Cardiac muscle cell (in vitro differentiated cells and primary cell): ENCODE measurements at regions not wholly inside any gene's neighbourhood (a gene's known extent, or its start where the extent isn't known, plus 50 kb on each side); places are given as distances from the start of the nearest gene placed in this dataset.

Experiments used
- DNase-seq, 2 donors: peaks; one replicate each; pipeline versions ENCODE4 v3.0.0 to v3.0.0-alpha.2; 2010 to 2017; ENCODE audit warnings: low read depth in 1 of 2, low spot score in 1 of 2
- H3K27ac ChIP-seq: fragments of 200-600 bp; sonication (generic); 2 replicates; pipeline ENCODE4 v1.5.1; 2016
- H3K27me3 ChIP-seq: fragments of 200-600 bp; sonication (generic); 2 replicates; pipeline ENCODE4 v1.6.0; 2016; ENCODE audit warnings: control low read depth
- H3K36me3 ChIP-seq: fragments of 200-600 bp; sonication (generic); 2 replicates; pipeline ENCODE4 v1.5.1; 2016; ENCODE audit warnings: control low read depth
- H3K4me1 ChIP-seq: fragments of 200-600 bp; sonication (generic); 2 replicates; pipeline ENCODE4 v1.8.1; 2017; ENCODE audit warnings: low read depth, mild to moderate bottlenecking, mixed run types
- H3K4me3 ChIP-seq: fragments of 200-600 bp; sonication (generic); 2 replicates; pipeline ENCODE4 v1.5.1; 2016; ENCODE audit warnings: mild to moderate bottlenecking
- H3K9me3 ChIP-seq: fragments of 200-600 bp; sonication (generic); 2 replicates; pipeline ENCODE4 v1.5.1; 2017; ENCODE audit warnings: low read depth, mild to moderate bottlenecking, control low read depth
- TF ChIP-seq, protein P1 (sequence below): IDR thresholded peaks from 2 replicates; pipeline ENCODE4 v1.5.1; 2012; ENCODE audit warnings: low read depth, mild to moderate bottlenecking, low read length

DNA sequence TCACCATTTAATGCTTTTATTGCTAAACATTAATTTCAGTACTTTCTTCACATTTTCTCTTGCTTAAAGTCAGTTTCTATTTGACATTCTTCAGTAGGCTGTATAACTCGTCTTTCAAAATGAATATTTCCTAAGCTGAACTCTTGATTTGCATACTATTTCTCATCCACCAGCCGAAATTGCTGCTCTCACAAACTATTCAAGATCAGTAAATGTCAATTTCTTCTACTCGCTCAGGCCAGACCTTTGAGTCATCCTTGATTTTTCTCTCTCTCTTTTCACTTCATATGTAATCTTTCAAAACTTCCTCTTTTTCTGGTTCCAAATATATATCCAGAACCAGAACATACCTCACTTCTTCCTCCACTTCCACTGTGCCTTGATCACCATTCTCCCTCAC, 990.0 kb downstream of the KCNT2 start:
- Histone ChIP-seq H3K27me3 (no peaks in the 10 kb centered on the region), H3K9me3 (no peaks in the 10 kb centered on the region)
- DNase-seq = no peak

DNA sequence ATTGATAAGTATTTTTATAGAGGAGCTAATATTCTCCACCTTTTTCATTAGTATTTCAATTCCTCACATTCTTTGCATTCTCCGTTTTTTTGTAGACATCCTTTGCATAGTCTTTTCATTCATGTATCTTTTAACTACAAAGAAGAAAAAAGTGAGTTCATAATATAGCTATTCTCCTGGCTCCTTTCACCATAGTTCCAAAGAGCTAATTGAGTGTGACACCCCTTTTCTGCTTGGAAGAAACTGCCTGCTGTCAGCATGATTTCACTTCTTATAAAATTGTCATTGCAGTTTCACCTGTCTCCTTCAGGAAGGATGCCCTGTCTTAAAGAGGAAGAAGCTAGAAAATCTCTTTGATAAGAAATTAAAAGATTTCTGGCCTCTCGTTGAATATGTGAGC, 991.1 kb downstream of the KCNT2 start:
- Histone ChIP-seq H3K36me3 (no peaks in the 10 kb centered on the region), H3K27ac (no peak overlapping the region), H3K4me3 (no peak overlapping the region), H3K27me3 (no peaks in the 10 kb centered on the region), H3K4me1 (no peaks in the 10 kb centered on the region), H3K9me3 (no peaks in the 10 kb centered on the region)
- DNase-seq = no peak
- TF ChIP-seq, protein P1, sequence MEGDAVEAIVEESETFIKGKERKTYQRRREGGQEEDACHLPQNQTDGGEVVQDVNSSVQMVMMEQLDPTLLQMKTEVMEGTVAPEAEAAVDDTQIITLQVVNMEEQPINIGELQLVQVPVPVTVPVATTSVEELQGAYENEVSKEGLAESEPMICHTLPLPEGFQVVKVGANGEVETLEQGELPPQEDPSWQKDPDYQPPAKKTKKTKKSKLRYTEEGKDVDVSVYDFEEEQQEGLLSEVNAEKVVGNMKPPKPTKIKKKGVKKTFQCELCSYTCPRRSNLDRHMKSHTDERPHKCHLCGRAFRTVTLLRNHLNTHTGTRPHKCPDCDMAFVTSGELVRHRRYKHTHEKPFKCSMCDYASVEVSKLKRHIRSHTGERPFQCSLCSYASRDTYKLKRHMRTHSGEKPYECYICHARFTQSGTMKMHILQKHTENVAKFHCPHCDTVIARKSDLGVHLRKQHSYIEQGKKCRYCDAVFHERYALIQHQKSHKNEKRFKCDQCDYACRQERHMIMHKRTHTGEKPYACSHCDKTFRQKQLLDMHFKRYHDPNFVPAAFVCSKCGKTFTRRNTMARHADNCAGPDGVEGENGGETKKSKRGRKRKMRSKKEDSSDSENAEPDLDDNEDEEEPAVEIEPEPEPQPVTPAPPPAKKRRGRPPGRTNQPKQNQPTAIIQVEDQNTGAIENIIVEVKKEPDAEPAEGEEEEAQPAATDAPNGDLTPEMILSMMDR = no peak

More for the DNA sequence above, 990.0 kb downstream of the KCNT2 start:
- Histone ChIP-seq H3K36me3 (no peaks in the 10 kb centered on the region), H3K27ac (no peak overlapping the region), H3K4me1 (no peaks in the 10 kb centered on the region), H3K4me3 (no peak overlapping the region)
- TF ChIP-seq, protein P1 = no peak

DNA sequence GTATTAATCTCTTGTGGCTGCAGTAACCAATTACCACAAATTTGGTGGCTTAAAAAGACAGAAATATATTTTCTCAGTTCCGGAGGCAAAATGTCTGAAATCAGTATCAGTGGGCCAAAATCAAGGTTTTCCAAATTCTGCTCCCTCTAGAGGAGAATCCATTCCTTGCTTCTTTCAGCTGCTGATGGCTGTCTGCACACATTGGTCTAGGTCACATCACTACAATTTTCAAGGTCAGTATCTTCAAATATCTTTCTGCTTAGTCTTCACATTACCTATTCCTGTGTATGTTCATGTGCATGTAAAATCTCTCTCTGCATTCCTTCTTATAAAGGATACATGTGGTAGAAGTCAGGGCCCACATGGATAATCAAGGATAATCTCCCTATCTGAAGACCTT, 999.4 kb downstream of the KCNT2 start:
- H3K4me1 ChIP-seq = no peaks in the 10 kb centered on the region
- no peak for DNase-seq
- H3K9me3 ChIP-seq = no peaks in the 10 kb centered on the region
- no peak overlapping the region for H3K4me3 ChIP-seq
- H3K27me3 ChIP-seq = no peaks in the 10 kb centered on the region
- no peaks in the 10 kb centered on the region for H3K36me3 ChIP-seq
- H3K27ac ChIP-seq = no peak overlapping the region
- TF ChIP-seq, protein P1 = no peak

DNA sequence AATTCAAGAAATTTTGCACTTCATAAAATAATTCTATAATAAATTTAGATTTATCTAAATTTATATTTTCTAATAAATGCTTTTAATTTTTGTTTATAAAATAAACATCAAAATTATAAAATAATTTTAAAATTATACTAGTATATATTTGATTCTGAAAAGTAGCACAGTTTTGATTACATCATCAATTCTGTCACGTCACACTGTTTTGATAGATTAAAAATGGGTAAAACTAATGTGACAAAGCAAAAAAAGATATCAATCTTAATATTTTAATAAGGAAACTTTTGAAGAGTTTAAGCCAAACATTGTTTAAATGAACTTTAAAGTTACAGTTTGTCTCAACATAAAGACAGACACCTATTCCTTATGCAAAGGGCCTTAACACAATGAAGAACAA, 1001.8 kb downstream of the KCNT2 start:
- Histone ChIP-seq H3K4me1 (no peaks in the 10 kb centered on the region), H3K27me3 (no peaks in the 10 kb centered on the region), H3K9me3 (no peaks in the 10 kb centered on the region), H3K27ac (no peak overlapping the region), H3K36me3 (no peaks in the 10 kb centered on the region), H3K4me3 (no peak overlapping the region)
- no peak for DNase-seq
- TF ChIP-seq, protein P1 = no peak

DNA sequence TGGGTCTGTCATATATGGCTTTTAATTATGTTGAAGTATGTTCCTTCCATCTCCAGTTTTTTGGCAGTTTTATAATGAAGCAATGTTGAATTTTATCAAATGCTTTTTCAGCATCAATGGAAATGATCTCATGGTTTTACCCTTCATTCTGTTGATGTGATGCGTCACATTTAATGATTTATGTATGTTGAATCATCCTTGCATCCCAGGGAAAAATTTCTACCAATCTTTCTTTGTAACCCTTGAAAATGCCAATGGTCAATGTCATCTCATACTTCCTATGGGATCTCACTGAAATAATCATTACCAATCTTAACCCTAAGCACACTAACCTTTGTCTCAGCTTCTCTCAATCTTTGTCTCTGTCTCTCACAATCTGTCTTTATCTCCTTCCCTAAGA, 1004.0 kb downstream of the KCNT2 start:
- no peaks in the 10 kb centered on the region for H3K27me3 ChIP-seq
- TF ChIP-seq, protein P1 = no peak
- DNase-seq = no peak

DNA sequence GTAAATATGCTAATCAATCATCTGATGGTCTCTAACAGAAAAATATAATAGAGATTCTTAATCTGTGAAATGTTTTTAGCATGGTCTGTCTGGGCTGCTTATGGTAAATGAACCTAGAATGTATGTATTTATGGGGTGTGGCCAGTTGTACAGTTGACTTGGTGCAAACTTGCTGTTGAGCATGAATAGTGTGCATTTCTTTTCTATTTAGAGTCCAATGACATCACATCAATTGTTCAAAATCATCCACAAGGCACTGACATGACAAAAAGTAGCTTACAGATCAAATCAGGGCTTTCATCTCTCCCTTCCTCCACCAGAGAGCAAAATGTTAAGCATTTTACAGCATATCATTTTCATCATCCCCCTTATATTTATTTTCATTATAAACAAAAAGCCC, 1010.3 kb downstream of the KCNT2 start:
- Histone ChIP-seq H3K36me3 (no peaks in the 10 kb centered on the region), H3K4me1 (no peaks in the 10 kb centered on the region), H3K9me3 (no peaks in the 10 kb centered on the region), H3K27ac (no peak overlapping the region), H3K27me3 (no peaks in the 10 kb centered on the region), H3K4me3 (no peak overlapping the region)
- DNase-seq = no peak
- TF ChIP-seq, protein P1 = no peak

More for the DNA sequence above, 1004.0 kb downstream of the KCNT2 start:
- Histone ChIP-seq H3K4me3 (no peak overlapping the region), H3K36me3 (no peaks in the 10 kb centered on the region), H3K9me3 (no peaks in the 10 kb centered on the region), H3K4me1 (no peaks in the 10 kb centered on the region), H3K27ac (no peak overlapping the region)
